ENCODE measurements at regions not wholly inside any gene's neighbourhood (a gene's known extent, or its start where the extent isn't known, plus 50 kb on each side); places are given as distances from the start of the nearest gene placed in this dataset.

- TF ChIP-seq CTCF (IDR thresholded peaks at IDR 0.05), result no peak
- no peak for TF ChIP-seq POLR2A (IDR thresholded peaks at IDR 0.05)
Observed at GRCh38 chr14:22178333-22178839, 410.6 kb downstream of the DAD1 start.
